ENCODE measurements at regions not wholly inside any gene's neighbourhood (a gene's known extent, or its start where the extent isn't known, plus 50 kb on each side); places are given as distances from the start of the nearest gene placed in this dataset.

DNA sequence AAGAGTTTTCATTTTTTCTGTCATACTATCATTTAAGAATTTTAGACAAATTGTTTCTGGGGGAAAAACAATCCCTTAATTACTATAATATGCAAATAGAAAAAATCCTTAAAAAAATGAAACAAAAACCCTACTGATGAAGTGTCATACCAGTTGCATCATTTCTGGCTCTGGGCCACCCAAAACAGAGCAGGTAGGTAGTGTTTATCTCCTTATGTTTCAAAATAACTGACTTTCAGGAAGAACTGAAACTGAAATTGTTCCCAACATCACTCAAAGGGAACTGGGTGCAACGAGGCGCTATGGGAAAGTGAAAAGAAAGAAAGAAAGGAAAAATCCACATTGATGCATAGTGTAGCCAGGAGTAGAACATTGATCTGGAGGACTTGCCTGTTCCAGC is 653.1 kb upstream of the SOX9 start:
- Histone ChIP-seq H3K9me2 (replicated peaks; ENCODE audit: insufficient read depth) (no peaks in the 10 kb centered on the region), H2AFZ (no peak overlapping the region), H3K9me3 (ENCODE audit: low read depth) (no peaks in the 10 kb centered on the region), H3K4me1 (ENCODE audit: insufficient read depth) (no peaks in the 10 kb centered on the region), H3K79me2 (no peaks in the 10 kb centered on the region), H3K4me2 (no peak overlapping the region), H3K36me3 (replicated peaks; ENCODE audit: insufficient read depth, low read depth) (no peaks in the 10 kb centered on the region), H3K4me3 (no peak overlapping the region), H4K20me1 (ENCODE audit: insufficient read depth, poor library complexity, severe bottlenecking) (no peaks in the 10 kb centered on the region), H3K27me3 (no peaks in the 10 kb centered on the region), H3K27ac (no peak overlapping the region)
- WGBS (ENCODE audit: low lambda C conversion rate, missing lambda C conversion rate) = 96% methylated on average over 2 of the region's 2 CpGs
- no peak for TF ChIP-seq CTCF (IDR thresholded peaks at IDR 0.05; ENCODE audit: poor library complexity)
- TF ChIP-seq EZH2phosphoT487 (IDR thresholded peaks at IDR 0.05; ENCODE audit: low read depth, severe bottlenecking, unreplicated experiment) = no peak
- TF ChIP-seq EZH2 (IDR thresholded peaks at IDR 0.05; ENCODE audit: borderline replicate concordance) = no peak
- DNase-seq (ENCODE audit: low spot score) = no peak

DNA sequence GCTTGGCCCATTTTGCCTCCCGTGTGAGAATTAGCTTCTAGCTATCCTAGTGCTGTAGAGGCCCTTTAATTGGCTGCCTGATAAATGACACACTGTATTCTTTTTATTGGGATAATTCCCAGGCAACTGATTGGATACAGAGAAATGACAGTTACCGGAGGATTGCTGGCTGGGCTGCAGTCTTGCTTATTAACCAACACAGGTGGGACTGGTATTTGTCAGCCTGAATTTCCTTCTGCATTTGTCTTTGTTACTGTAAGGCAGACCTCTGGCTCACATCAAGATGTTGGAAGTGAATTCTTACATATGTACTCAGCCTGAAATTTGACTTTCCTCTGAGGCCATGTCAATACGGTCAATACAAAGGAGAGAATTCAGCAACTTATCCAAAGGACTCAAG is 650.8 kb upstream of the SOX9 start:
- WGBS (ENCODE audit: low lambda C conversion rate, missing lambda C conversion rate) = 68% methylated on average over 3 of the region's 3 CpGs
- Histone ChIP-seq H3K4me1 (ENCODE audit: insufficient read depth) (no peaks in the 10 kb centered on the region), H3K27me3 (no peaks in the 10 kb centered on the region), H3K9me3 (ENCODE audit: low read depth) (no peaks in the 10 kb centered on the region), H3K4me3 (no peak overlapping the region), H3K79me2 (no peaks in the 10 kb centered on the region), H3K36me3 (replicated peaks; ENCODE audit: insufficient read depth, low read depth) (no peaks in the 10 kb centered on the region), H4K20me1 (ENCODE audit: insufficient read depth, poor library complexity, severe bottlenecking) (no peaks in the 10 kb centered on the region), H3K27ac (no peak overlapping the region), H3K9me2 (replicated peaks; ENCODE audit: insufficient read depth) (no peaks in the 10 kb centered on the region), H2AFZ (no peak overlapping the region), H3K4me2 (no peak overlapping the region)
- TF ChIP-seq EZH2 (IDR thresholded peaks at IDR 0.05; ENCODE audit: borderline replicate concordance) = no peak
- no peak for TF ChIP-seq CTCF (IDR thresholded peaks at IDR 0.05; ENCODE audit: poor library complexity)
- TF ChIP-seq EZH2phosphoT487 (IDR thresholded peaks at IDR 0.05; ENCODE audit: low read depth, severe bottlenecking, unreplicated experiment) = no peak
- DNase-seq (ENCODE audit: low spot score) = no peak

DNA sequence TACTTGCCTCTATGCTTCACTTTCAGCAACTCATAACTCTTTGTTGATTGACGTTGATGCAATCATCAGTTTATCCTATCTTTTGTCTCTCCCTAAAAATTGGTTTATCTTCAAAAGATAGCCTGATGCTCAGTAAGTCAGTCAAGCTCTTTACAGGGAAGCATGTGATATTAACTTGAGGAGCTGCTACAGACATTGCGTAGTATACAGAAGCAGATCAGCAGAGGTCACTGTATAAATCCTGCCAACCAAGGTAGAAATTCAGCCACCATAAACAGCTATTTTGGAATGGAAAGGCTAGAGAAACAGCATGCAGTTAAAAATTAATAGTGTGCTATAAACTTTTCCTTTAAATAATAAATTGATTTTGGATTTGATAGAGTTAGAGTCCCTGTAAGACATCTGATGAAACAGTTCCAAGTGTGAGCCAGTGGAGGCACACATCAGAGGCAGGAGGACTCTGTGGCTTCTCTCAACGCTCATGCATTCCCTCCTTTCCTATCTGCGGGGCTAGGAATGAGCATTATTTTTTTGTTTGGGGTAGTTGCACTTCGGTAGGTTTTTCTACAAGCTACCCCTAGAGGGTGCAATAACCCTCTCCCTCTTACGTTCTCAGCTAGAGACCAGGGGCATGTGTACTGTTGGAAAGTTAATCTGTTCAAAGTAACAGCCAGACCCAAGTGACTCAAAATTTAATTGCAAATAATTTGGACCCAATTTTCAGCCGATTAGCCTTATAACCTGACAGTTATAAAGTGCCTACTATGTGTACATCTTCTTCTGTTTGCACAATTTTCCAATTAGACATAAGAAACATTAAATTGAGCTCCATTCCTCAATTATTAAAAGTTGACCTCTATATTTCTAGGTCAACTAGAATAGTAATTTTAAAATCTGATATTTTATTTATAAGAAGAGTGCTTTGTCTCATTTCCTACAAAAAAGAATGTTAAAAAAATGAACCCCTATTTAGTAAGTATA is 647.7 kb upstream of the SOX9 start:
- TF ChIP-seq EZH2 (IDR thresholded peaks at IDR 0.05; ENCODE audit: borderline replicate concordance) (no peak), CTCF (IDR thresholded peaks at IDR 0.05; ENCODE audit: poor library complexity) (peak; percentile 70)
- Histone ChIP-seq H3K36me3 (replicated peaks; ENCODE audit: insufficient read depth, low read depth) (no peaks in the 10 kb centered on the region), H3K4me2 (no peak overlapping the region), H3K4me3 (no peak overlapping the region), H3K9me3 (ENCODE audit: low read depth) (no peaks in the 10 kb centered on the region), H4K20me1 (ENCODE audit: insufficient read depth, poor library complexity, severe bottlenecking) (no peaks in the 10 kb centered on the region), H3K79me2 (no peaks in the 10 kb centered on the region), H3K4me1 (ENCODE audit: insufficient read depth) (no peaks in the 10 kb centered on the region), H3K27ac (no peak overlapping the region), H3K9me2 (replicated peaks; ENCODE audit: insufficient read depth) (no peaks in the 10 kb centered on the region), H3K27me3 (no peaks in the 10 kb centered on the region), H2AFZ (no peak overlapping the region)
- DNase-seq (ENCODE audit: low spot score) = peak; percentile 81
- 34% methylated on average over 7 of the region's 7 CpGs for WGBS (ENCODE audit: low lambda C conversion rate, missing lambda C conversion rate)

Data from hepatocyte (in vitro differentiated cells).